Activated T-cell treated with anti-CD3 and anti-CD28 coated beads, Interleukin-2, amount 50 U/mL, for 24 hours (primary cell): ENCODE measurements at regions not wholly inside any gene's neighbourhood (a gene's known extent, or its start where the extent isn't known, plus 50 kb on each side); places are given as distances from the start of the nearest gene placed in this dataset.

Experiments
- DNase-seq: peaks from one replicate; pipeline ENCODE4 v3.0.0-alpha.2; 2020
- H3K27ac Mint-ChIP-seq: 2 replicates; pipeline ENCODE4 v1.8.0; 2020; ENCODE audit warnings: mild to moderate bottlenecking, mixed read lengths
- H3K27me3 Mint-ChIP-seq: 2 replicates; pipeline ENCODE4 v1.8.0; 2020; ENCODE audit warnings: mixed read lengths
- H3K36me3 Mint-ChIP-seq: 2 replicates; pipeline ENCODE4 v1.8.0; 2020; ENCODE audit warnings: low read depth, mixed read lengths
- H3K4me1 Mint-ChIP-seq: 2 replicates; pipeline ENCODE4 v1.8.0; 2020; ENCODE audit warnings: low read depth, mixed read lengths
- H3K4me3 Mint-ChIP-seq: 2 replicates; pipeline ENCODE4 v1.8.0; 2020; ENCODE audit warnings: mild to moderate bottlenecking, moderate library complexity, mixed read lengths
- H3K9me3 Mint-ChIP-seq: 2 replicates; pipeline ENCODE4 v1.8.0; 2020; ENCODE audit warnings: mixed read lengths

GRCh38 chr5:166163996-166164610, 2127.3 kb upstream of the WWC1 start:
- Mint-ChIP-seq H3K9me3 (peaks cover 9% of the 10 kb centered on the region), H3K27ac (no peak overlapping the region), H3K27me3 (no peaks in the 10 kb centered on the region), H3K36me3 (no peaks in the 10 kb centered on the region), H3K4me1 (no peaks in the 10 kb centered on the region), H3K4me3 (no peak overlapping the region)
- DNase-seq = no peak

- H3K4me1 Mint-ChIP-seq = no peaks in the 10 kb centered on the region
- no peak overlapping the region for H3K27ac Mint-ChIP-seq
- H3K4me3 Mint-ChIP-seq = no peak overlapping the region
- DNase-seq = no peak
- H3K9me3 Mint-ChIP-seq = peaks cover 11% of the 10 kb centered on the region
- no peaks in the 10 kb centered on the region for H3K36me3 Mint-ChIP-seq
- no peaks in the 10 kb centered on the region for H3K27me3 Mint-ChIP-seq
These were observed 2125.8 kb upstream of the WWC1 start for GRCh38 chr5:166165596-166165995.

- no peak overlapping the region for H3K4me3 Mint-ChIP-seq
- no peaks in the 10 kb centered on the region for H3K27me3 Mint-ChIP-seq
- no peak for DNase-seq
- H3K9me3 Mint-ChIP-seq = peaks cover 13% of the 10 kb centered on the region
- no peaks in the 10 kb centered on the region for H3K4me1 Mint-ChIP-seq
- H3K27ac Mint-ChIP-seq = no peak overlapping the region
- H3K36me3 Mint-ChIP-seq = no peaks in the 10 kb centered on the region
These were observed 2125.4 kb upstream of the WWC1 start for GRCh38 chr5:166166071-166166470.

- DNase-seq = no peak
- no peaks in the 10 kb centered on the region for H3K36me3 Mint-ChIP-seq
- no peak overlapping the region for H3K27ac Mint-ChIP-seq
- peaks cover 22% of the 10 kb centered on the region for H3K9me3 Mint-ChIP-seq
- no peaks in the 10 kb centered on the region for H3K4me1 Mint-ChIP-seq
- no peak overlapping the region for H3K4me3 Mint-ChIP-seq
- no peaks in the 10 kb centered on the region for H3K27me3 Mint-ChIP-seq
These were observed 2118.8 kb upstream of the WWC1 start for GRCh38 chr5:166172597-166172996.

DNA sequence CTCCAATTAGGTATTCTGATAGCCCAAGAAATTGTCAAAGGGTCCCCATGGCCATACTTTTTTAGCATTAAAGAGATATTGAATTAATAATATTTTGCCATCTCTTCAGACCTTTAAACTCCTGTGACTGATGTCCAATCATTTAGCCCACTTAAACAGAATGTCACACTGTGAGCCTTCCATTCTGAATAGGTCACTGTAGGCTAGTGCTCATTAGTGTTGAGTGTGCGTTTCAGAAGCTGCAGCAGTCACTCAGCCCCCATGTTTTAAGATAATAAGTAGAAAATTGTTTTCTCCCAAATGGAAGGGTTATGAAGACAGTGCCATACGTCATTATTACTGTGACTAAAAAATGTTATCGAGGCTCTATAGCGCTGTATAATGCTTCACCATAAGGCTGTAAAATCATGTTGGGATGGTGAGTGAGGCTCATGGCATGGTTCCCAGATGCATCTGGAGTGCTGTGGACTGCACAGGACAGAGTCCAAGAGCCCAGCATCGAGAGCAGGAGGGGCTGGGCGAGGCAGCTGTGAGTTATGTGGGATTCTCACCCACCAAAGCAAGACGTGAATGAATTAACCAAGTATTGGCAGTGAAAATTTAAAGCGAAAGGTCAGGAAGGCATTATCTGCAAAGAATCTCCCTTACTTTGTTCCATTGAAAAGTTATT, 2112.9 kb upstream of the WWC1 start:
- Mint-ChIP-seq H3K27ac (no peak overlapping the region), H3K36me3 (no peaks in the 10 kb centered on the region), H3K27me3 (no peaks in the 10 kb centered on the region), H3K4me3 (no peak overlapping the region), H3K4me1 (no peaks in the 10 kb centered on the region), H3K9me3 (peaks cover 27% of the 10 kb centered on the region)
- DNase-seq = no peak

DNA sequence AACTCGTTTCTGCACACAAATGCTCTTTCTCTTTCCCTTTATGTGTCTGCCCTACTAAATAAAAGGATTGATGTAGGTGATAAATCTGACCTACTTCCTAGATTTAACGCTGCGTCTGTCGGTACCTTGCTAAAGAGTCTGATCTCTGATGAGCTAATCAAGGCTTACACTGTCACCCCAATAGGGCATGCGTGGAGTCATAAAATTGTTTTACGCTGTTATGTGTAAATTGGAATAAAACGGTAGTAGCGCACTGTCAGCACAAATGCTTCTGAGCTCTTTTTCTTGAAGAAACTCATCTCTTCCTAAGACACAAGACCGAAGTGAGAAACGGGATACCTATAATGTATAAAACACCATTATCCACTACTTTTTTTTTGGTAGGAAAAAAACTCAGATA, 2106.3 kb upstream of the WWC1 start:
- Mint-ChIP-seq H3K27me3 (no peaks in the 10 kb centered on the region), H3K4me3 (no peak overlapping the region), H3K9me3 (peaks cover 17% of the 10 kb centered on the region), H3K4me1 (no peaks in the 10 kb centered on the region), H3K27ac (no peak overlapping the region), H3K36me3 (no peaks in the 10 kb centered on the region)
- no peak for DNase-seq

DNA sequence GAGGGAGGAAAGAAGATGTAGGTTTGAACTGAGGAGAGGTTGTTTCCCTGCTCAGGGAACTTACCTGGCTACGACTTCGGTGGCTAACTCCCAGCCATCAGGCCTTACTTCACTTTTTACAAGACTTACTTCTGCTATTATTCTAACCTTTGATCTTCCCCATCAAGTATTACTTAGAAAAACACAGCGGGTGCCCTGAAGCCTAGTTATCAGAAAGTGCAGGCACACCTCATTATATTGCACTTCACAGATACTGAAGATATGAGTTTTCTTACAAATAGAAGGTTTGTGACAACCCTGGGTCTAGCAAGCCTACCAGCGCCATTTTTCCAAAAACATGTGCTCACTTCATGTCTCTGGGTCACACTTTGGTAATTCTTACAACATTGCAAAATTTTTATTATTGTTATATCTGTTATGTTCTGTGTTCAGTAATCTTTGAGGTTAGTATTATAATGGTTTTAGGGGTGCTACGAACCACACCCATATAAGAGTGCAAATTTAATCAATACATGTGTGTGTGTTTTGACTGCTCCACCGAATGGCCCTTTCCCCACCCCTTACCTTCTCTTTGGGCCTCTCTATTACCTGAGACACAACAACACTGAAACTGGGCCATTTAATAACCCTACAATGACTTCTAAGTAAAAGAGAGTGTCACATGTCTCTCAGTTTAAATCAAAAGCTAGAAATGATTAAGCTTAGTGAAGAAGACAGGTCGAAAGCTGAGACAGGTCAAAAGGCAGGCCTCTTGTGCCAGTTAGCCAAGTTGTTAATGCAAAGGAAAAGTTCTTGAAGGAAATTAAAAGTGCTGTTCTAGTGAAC, 2102.7 kb upstream of the WWC1 start:
- H3K27me3 Mint-ChIP-seq = no peaks in the 10 kb centered on the region
- no peak overlapping the region for H3K27ac Mint-ChIP-seq

DNA sequence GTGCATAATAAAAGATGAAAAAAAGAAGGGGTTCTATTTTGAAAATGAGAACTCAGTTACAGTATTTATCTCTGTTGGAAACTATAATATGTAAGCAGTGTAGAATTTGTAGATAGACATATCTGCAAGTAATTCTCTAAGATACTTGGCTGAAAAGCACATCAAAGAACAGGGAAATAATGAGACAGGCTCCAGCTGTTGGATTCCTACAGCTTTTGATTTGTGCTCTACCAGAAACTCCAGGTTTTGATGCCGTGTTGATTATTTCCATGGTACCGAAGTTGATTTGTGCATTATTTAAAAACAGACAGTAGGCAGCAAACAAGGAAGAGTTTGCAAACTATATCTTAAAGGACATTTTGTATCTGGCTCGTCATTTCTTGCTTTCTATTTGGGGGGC, 2098.7 kb upstream of the WWC1 start:
- no peak overlapping the region for H3K27ac Mint-ChIP-seq
- H3K4me3 Mint-ChIP-seq = no peak overlapping the region
- DNase-seq = no peak
- H3K36me3 Mint-ChIP-seq = no peaks in the 10 kb centered on the region
- H3K27me3 Mint-ChIP-seq = no peaks in the 10 kb centered on the region
- peaks cover 16% of the 10 kb centered on the region for H3K9me3 Mint-ChIP-seq
- H3K4me1 Mint-ChIP-seq = no peaks in the 10 kb centered on the region

More for the DNA sequence above, 2102.7 kb upstream of the WWC1 start:
- Mint-ChIP-seq H3K4me1 (no peaks in the 10 kb centered on the region), H3K36me3 (no peaks in the 10 kb centered on the region), H3K4me3 (no peak overlapping the region), H3K9me3 (peaks cover 17% of the 10 kb centered on the region)
- DNase-seq = no peak

DNA sequence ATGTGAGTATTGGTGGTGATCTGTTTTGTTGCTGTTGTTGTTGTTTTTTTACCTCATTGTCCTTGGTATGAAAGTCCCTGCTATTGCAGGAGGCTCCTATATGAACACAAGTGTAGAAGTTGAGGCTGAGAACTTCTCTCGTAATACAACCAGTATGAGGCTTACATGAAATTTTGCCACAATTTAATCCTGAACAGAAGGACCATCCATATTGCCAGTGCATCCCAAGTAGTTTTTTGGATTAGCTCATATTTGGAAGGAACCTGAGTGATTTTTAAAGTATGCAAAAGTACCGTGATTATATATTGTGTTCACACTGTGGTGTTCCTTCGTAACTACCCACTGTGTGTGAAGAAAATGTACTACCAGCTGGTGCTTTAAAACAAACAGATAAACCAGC, 2095.5 kb upstream of the WWC1 start:
- no peak overlapping the region for H3K4me3 Mint-ChIP-seq
- no peaks in the 10 kb centered on the region for H3K27me3 Mint-ChIP-seq
- no peaks in the 10 kb centered on the region for H3K36me3 Mint-ChIP-seq
- no peak overlapping the region for H3K27ac Mint-ChIP-seq
- H3K9me3 Mint-ChIP-seq = peaks cover 9% of the 10 kb centered on the region
- no peak for DNase-seq
- no peaks in the 10 kb centered on the region for H3K4me1 Mint-ChIP-seq

DNA sequence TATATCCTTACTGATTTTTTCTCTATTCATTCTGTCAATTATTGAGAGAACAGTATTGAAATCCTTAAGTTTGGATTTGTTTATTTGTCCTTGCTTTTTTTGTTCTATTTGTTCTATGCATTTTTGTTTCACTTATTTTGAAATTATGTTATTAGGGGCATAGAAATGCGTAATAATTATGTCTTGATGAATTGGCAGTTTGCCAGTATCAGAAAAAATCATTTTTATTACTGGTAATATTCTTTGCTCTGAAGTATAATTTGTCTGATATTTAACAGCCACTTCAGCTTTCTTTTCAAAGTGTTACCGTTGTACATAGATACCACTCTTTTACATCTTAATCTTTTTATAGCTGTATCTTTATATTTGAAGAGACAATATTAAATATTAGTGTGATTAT, 2090.9 kb upstream of the WWC1 start:
- no peaks in the 10 kb centered on the region for H3K4me1 Mint-ChIP-seq
- no peak for DNase-seq
- no peak overlapping the region for H3K4me3 Mint-ChIP-seq
- H3K36me3 Mint-ChIP-seq = no peaks in the 10 kb centered on the region
- peaks cover 14% of the 10 kb centered on the region for H3K9me3 Mint-ChIP-seq
- no peak overlapping the region for H3K27ac Mint-ChIP-seq
- no peaks in the 10 kb centered on the region for H3K27me3 Mint-ChIP-seq

DNA sequence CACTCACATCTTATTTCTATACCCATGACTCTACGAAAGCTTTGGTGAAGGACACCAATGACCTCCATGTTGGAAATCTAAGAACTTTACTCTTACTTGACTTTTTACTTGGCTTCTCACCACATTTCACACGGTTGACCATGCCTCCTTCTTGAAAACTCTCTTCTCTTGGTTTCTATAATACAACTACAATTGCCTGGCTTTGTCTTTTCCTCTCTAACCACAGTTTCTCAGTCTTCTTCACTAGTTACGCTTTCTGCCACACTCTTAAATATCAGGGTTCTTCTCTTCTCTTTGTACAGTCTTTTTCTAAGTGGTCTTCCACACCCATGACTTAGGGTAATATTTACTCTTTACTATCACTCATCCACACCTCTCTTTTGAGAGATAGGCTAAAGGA, 2079.8 kb upstream of the WWC1 start:
- no peaks in the 10 kb centered on the region for H3K4me1 Mint-ChIP-seq
- no peak for DNase-seq
- no peak overlapping the region for H3K4me3 Mint-ChIP-seq
- H3K36me3 Mint-ChIP-seq = no peaks in the 10 kb centered on the region
- no peak overlapping the region for H3K27ac Mint-ChIP-seq
- peaks cover 18% of the 10 kb centered on the region for H3K9me3 Mint-ChIP-seq
- no peaks in the 10 kb centered on the region for H3K27me3 Mint-ChIP-seq

DNA sequence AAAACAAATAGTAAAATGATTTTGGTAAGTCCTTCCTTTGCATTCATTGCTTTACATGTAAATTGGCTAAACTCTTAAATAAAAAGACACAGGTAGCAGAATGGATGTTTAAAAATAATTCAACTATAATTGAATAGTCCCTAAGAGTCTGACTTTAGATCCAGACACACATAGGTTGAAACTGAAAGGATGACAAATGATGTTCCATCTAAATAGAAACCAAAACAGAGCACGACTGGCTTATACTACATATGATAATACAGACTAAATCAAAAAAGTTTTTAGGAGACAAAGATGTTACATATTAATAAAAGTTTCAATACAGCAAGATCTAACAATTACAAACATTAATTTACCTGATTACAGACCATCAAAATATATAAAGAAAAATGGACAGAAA, 2055.1 kb upstream of the WWC1 start:
- H3K27me3 Mint-ChIP-seq = no peaks in the 10 kb centered on the region
- DNase-seq = no peak
- no peaks in the 10 kb centered on the region for H3K4me1 Mint-ChIP-seq
- H3K36me3 Mint-ChIP-seq = no peaks in the 10 kb centered on the region
- peaks cover 20% of the 10 kb centered on the region for H3K9me3 Mint-ChIP-seq
- no peak overlapping the region for H3K4me3 Mint-ChIP-seq
- no peak overlapping the region for H3K27ac Mint-ChIP-seq

DNA sequence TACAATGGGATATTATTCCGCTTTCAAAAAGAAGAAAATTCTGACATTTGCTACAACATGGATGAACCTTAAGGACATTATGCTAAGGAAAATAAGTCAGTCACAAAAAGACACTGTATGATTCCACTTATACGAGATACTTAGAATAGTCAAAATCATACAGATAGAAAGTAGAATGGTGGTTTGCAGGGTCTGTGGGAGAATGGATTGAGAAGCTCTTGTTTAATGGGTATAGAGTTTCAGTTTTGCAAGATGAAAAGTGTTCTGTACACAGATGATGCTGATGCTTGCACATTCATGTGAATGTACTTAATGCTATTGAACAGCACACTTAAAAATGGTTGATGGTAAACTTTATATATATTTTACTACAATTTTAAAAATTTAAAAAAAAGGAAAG, 2050.7 kb upstream of the WWC1 start:
- H3K36me3 Mint-ChIP-seq = no peaks in the 10 kb centered on the region
- no peaks in the 10 kb centered on the region for H3K4me1 Mint-ChIP-seq
- DNase-seq = no peak
- no peaks in the 10 kb centered on the region for H3K27me3 Mint-ChIP-seq
- no peak overlapping the region for H3K4me3 Mint-ChIP-seq
- H3K9me3 Mint-ChIP-seq = peaks cover 13% of the 10 kb centered on the region
- H3K27ac Mint-ChIP-seq = no peak overlapping the region

DNA sequence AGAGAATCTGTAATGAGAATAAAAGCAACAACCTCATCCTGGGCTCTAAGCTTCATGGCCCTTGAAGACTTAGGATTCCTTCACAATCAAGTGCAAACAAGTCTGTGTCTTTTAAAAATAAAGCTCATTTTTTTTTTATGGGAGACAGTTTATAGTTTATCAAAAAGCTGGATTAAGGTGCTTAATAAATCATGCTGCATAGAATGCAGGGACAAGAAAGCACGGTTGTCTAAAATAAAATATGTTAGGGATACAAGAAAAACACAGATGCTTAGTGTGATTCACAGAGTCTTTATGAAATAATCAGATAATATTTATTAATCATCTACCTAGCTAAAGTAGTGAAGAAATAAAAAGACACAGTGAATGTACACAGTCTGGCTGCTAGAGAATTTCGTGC, 2045.9 kb upstream of the WWC1 start:
- Mint-ChIP-seq H3K4me3 (no peak overlapping the region), H3K27me3 (no peaks in the 10 kb centered on the region)

DNA sequence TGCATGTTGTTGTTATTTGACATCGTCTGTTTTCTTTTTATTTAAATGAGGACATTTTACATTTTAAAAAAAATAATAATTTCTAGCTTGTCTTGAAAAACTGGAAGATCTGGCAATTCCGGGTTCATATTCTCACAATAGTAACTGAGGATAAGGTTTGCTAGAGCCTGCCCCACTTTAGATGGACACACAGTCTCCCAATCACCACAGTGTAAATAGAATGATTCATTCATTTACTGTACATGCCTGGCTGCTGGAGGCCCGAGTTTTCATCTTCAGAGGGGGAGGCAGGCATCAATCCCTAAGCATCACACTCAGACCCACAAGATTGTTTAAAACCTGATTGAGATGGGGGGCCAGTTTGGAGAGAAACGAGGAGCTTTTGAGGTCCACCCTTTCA, 2039.7 kb upstream of the WWC1 start:
- Mint-ChIP-seq H3K4me3 (no peak overlapping the region), H3K9me3 (peaks cover 18% of the 10 kb centered on the region), H3K36me3 (no peaks in the 10 kb centered on the region), H3K27ac (no peak overlapping the region), H3K27me3 (no peaks in the 10 kb centered on the region), H3K4me1 (no peaks in the 10 kb centered on the region)
- DNase-seq = no peak

More for the DNA sequence above, 2045.9 kb upstream of the WWC1 start:
- H3K4me1 Mint-ChIP-seq = no peaks in the 10 kb centered on the region
- H3K36me3 Mint-ChIP-seq = no peaks in the 10 kb centered on the region
- H3K9me3 Mint-ChIP-seq = peaks cover 19% of the 10 kb centered on the region
- no peak for DNase-seq
- no peak overlapping the region for H3K27ac Mint-ChIP-seq
